ENCODE measurements at regions not wholly inside any gene's neighbourhood (a gene's known extent, or its start where the extent isn't known, plus 50 kb on each side); places are given as distances from the start of the nearest gene placed in this dataset.
"Not testable (repeated sequence)": the region's sequence is repeated elsewhere in the genome, so short reads cannot be mapped to it uniquely, and the experiment has no call there.

- no peak for DNase-seq (ENCODE audit: low read depth)
Observed at GRCh38 chr7:79952399-79952798, 182.2 kb upstream of the GNAI1 start.

GRCh38 chr7:79951415-79951814 is 183.2 kb upstream of the GNAI1 start:
- no peak for DNase-seq (ENCODE audit: low read depth)

- no peak for DNase-seq (ENCODE audit: low read depth)
Observed at GRCh38 chr7:79949778-79950177, 184.9 kb upstream of the GNAI1 start.

GRCh38 chr7:79936281-79936983 is 198.2 kb upstream of the GNAI1 start:
- DNase-seq (ENCODE audit: low read depth): no peak

GRCh38 chr7:79934727-79935126 is 199.9 kb upstream of the GNAI1 start:
- no peak for DNase-seq (ENCODE audit: low read depth)

- no peak for DNase-seq (ENCODE audit: low read depth)
Observed at GRCh38 chr7:79933144-79933543, 201.5 kb upstream of the GNAI1 start.

- no peak for DNase-seq (ENCODE audit: low read depth)
Observed at GRCh38 chr7:79930604-79931003, 204.0 kb upstream of the GNAI1 start.

GRCh38 chr7:79927116-79927515 is 207.5 kb upstream of the GNAI1 start:
- no peak for DNase-seq (ENCODE audit: low read depth)

GRCh38 chr7:79923953-79924352 is 210.7 kb upstream of the GNAI1 start:
- DNase-seq (ENCODE audit: low read depth): no peak

- no peak for DNase-seq (ENCODE audit: low read depth)
Observed at GRCh38 chr7:79922894-79923293, 211.7 kb upstream of the GNAI1 start.

- no peak for DNase-seq (ENCODE audit: low read depth)
Observed at GRCh38 chr7:79921976-79922375, 212.7 kb upstream of the GNAI1 start.

- not testable (repeated sequence) for DNase-seq (ENCODE audit: low read depth)
Observed at GRCh38 chr7:79918632-79919031, 216.0 kb upstream of the GNAI1 start.

- DNase-seq (ENCODE audit: low read depth): not testable (repeated sequence)
Observed at GRCh38 chr7:79915346-79915745, 219.3 kb upstream of the GNAI1 start.

- no peak for DNase-seq (ENCODE audit: low read depth)
Observed at GRCh38 chr7:79912213-79912633, 222.4 kb upstream of the GNAI1 start.

- DNase-seq (ENCODE audit: low read depth): no peak
Observed at GRCh38 chr7:79911420-79911819, 223.2 kb upstream of the GNAI1 start.

GRCh38 chr7:79909176-79909575 is 225.5 kb upstream of the GNAI1 start:
- no peak for DNase-seq (ENCODE audit: low read depth)

GRCh38 chr7:79897166-79897565 is 237.5 kb upstream of the GNAI1 start:
- no peak for DNase-seq (ENCODE audit: low read depth)

- no peak for DNase-seq (ENCODE audit: low read depth)
Observed at GRCh38 chr7:79893991-79894390, 240.6 kb upstream of the GNAI1 start.

GRCh38 chr7:79882922-79883321 is 251.7 kb upstream of the GNAI1 start:
- DNase-seq (ENCODE audit: low read depth): no peak

GRCh38 chr7:79880312-79880711 is 254.3 kb upstream of the GNAI1 start:
- DNase-seq (ENCODE audit: low read depth): no peak

- no peak for DNase-seq (ENCODE audit: low read depth)
Observed at GRCh38 chr7:79877874-79878465, 256.7 kb upstream of the GNAI1 start.

- DNase-seq (ENCODE audit: low read depth): no peak
Observed at GRCh38 chr7:79876848-79877252, 257.8 kb upstream of the GNAI1 start.

- no peak for DNase-seq (ENCODE audit: low read depth)
Observed at GRCh38 chr7:79874797-79875196, 259.8 kb upstream of the GNAI1 start.

- no peak for DNase-seq (ENCODE audit: low read depth)
Observed at GRCh38 chr7:79872176-79872575, 262.5 kb upstream of the GNAI1 start.
